GM12873 (cell line): ENCODE measurements at regions not wholly inside any gene's neighbourhood (a gene's known extent, or its start where the extent isn't known, plus 50 kb on each side); places are given as distances from the start of the nearest gene placed in this dataset.

Experiments
- TF ChIP-seq, protein P1 (sequence below): IDR thresholded peaks from 2 replicates; pipeline ENCODE4 v1.5.1; 2012; ENCODE audit warnings: low read depth, mild to moderate bottlenecking, moderate library complexity, low read length, control low read depth; ENCODE audit not compliant: insufficient read depth; ENCODE audit errors: missing control alignments

DNA sequence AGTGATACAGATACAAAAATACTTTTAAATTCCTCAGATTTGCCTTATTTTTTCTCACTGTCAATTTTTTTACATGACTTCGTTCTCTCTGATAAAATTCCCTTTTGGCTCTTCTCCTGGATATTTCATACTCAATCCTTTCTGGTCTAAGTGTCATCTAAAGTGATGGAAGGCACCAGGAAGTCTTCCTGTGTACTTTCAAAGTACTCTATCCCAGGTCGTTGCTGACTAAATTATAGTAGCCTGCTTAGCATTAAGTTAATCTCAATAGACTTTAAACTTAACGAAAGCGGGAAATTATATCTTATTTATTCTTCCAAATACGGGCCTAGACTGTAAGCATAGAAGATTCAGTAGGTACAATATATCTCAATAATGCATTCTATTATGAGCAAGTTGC lies 67.8 kb downstream of the CASP12 start:
- TF ChIP-seq, protein P1, sequence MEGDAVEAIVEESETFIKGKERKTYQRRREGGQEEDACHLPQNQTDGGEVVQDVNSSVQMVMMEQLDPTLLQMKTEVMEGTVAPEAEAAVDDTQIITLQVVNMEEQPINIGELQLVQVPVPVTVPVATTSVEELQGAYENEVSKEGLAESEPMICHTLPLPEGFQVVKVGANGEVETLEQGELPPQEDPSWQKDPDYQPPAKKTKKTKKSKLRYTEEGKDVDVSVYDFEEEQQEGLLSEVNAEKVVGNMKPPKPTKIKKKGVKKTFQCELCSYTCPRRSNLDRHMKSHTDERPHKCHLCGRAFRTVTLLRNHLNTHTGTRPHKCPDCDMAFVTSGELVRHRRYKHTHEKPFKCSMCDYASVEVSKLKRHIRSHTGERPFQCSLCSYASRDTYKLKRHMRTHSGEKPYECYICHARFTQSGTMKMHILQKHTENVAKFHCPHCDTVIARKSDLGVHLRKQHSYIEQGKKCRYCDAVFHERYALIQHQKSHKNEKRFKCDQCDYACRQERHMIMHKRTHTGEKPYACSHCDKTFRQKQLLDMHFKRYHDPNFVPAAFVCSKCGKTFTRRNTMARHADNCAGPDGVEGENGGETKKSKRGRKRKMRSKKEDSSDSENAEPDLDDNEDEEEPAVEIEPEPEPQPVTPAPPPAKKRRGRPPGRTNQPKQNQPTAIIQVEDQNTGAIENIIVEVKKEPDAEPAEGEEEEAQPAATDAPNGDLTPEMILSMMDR: no peak

DNA sequence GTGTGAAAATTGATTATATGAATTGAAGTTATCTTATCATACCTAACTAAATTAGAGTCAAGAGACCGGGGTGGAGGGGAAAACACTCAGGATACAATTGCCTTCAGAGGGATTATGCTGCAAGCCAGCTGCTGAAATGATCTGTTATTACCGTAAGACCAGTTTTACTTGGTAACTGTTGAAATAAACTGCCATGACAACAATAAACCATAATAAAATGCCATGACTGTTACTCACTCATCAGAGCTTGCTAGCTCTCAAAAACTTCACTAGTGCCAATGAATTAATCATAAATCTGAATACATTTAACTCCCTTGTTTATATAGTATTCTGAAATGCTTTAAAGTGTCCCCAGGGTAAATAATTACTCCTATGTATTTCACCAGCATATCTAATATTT lies 68.2 kb downstream of the CASP12 start:
- TF ChIP-seq, protein P1: no peak

DNA sequence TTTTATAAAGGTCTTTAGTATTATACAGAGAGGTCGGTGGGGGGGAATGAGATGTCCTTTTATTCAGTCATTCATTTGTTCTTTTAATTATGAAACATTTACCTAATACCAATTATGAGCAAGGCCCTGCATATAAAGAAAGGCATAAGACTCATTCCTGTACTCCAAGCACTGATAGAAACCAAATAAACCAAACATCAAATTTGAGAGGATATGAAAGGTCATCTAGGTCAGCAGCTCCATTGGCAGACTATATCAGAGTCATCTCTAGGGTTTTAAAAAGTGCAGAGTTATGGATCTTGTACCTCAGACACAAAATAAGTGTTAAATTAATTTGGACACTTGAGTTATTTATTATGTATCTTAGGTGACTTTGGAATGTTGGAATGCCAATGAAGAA lies 71.5 kb downstream of the CASP12 start:
- TF ChIP-seq, protein P1: no peak

DNA sequence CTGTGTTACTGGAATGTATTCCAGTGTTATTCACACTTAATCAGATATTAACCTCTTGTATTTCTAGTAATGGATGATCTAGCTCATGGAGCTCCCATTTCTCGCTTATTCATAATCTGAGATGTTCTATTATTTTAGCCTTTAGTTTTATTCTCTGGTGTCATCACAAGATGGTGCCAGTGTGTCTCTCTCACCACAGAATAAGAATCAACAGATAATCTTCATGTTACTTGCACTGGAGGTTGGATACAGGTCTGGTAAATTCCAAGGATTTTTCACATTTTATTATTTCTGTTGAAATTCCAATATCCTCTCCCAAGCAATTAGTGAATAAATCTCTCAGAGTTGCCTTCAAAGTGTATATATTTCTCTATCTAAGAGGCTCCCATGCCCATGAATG lies 74.6 kb downstream of the CASP12 start:
- TF ChIP-seq, protein P1: peak; percentile 3

DNA sequence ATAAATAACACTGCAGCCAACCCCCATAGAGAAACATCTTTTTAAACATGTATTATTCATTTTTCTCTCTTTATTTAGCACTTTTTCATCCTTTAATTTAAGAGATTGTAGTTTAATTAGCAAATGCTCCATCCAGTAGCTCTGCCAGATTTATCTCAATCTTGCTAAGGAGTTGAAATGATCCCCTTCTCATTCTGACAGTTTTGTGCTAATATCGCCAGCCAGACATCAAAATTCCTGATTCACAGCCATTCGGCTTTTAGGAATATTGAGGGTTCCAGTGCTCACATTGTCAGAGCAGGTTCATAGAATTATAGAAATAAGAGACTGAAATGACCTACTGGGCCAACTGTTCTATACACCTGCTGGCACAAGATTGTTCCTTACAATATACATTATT lies 77.8 kb downstream of the CASP12 start:
- TF ChIP-seq, protein P1: no peak

DNA sequence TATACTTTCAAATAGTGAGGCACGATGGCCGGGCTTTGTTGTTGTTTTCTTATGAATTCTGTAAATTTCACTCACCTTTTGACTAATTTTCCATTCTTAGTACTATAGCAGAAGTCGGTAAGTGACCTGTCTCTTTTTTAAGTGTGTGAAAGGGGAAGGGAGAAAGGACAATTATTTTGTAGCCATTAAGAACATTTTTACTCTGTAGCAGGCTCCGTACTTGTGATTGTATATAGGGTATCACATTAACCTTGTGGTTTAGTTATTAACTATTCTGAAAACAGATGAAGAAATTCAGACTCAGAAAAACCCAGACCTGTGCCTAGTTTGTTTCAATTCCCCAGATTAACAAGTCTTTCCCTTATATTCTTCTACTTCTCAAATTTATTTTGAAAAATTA lies 78.7 kb downstream of the CASP12 start:
- TF ChIP-seq, protein P1: no peak

DNA sequence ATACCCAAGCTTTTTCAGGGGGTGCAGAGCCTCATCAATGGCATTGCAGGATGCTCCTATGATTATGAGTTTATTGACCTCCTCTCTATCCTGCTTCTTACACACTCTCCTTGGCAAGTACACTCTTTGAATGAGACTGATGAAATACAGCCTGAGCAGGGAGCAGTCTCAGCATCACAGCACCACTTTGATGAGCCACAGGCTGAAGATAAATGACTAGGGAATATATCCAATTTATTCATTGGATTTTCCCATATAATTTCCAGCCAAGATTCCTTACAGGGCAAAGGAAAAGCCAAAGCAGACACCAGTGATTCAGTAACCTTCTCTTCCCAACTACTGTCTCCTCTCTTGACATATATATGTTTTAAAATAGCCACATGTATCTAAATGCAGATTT lies 79.2 kb downstream of the CASP12 start:
- TF ChIP-seq, protein P1: no peak
